K562 (cell line): ENCODE measurements at regions not wholly inside any gene's neighbourhood (a gene's known extent, or its start where the extent isn't known, plus 50 kb on each side); places are given as distances from the start of the nearest gene placed in this dataset.

Experiments used
- ATAC-seq: fragments of 200-7000 bp; cut with Tn5 transposase; 3 replicates; pipeline ENCODE4 v1.9.1; 2020; ENCODE audit warnings: moderate library complexity
- BruUV-seq: library from RNA; stranded (reverse); fragments of 400-500 nt; replicated peaks from 2 replicates; lab custom pipeline; 2021; lab: Mats Ljungman, UMichigan
- CTCF ChIA-PET: fragments of 300-600 bp; formaldehyde crosslinking; extraction: SDS; loops from one replicate; lab custom pipeline; 2021; ENCODE audit warnings: low intra/inter-chr PET ratio; lab: Yijun Ruan, JAX
- POLR2A ChIA-PET: fragments of 300-600, 350-650 bp; sonication (Branson Sonifier 250); formaldehyde crosslinking; extraction: SDS; loops from one replicate; lab custom pipeline; 2021; ENCODE audit warnings: antibody characterized with exemption, inconsistent platforms; lab: Yijun Ruan, JAX
- DNase-seq, 4 experiments: peaks; one replicate each; pipeline versions ENCODE4 v3.0.0 to v3.0.0-alpha.2; 2011 to 2018; ENCODE audit warnings: low spot score in 3 of 4, mixed read lengths in 3 of 4; ENCODE audit errors: extremely low read depth in 1 of 4
- FAIRE-seq: peaks from 2 replicates; lab custom pipeline; 2011; peaks lifted over from hg19 to GRCh38; lab: Jason Lieb, UNC
- H2AFZ ChIP-seq: 2 replicates; pipeline ENCODE4 v1.6.0; 2011; ENCODE audit warnings: low read depth, low read length, control low read depth, inconsistent platforms
- H3K27ac ChIP-seq: fragments of 200-600 bp; 3 replicates; pipeline ENCODE4 v1.8.0; 2011; ENCODE audit warnings: low read depth, mild to moderate bottlenecking, control low read depth, inconsistent platforms, low read length, moderate library complexity, mixed read lengths; ENCODE audit errors: extremely low read depth
- H3K27me3 ChIP-seq, 2 experiments: fragments of 300-600 bp in 1 of 2; 2 replicates in 1 of 2; 3 replicates in 1 of 2; pipeline versions ENCODE4 v1.6.0 to v1.8.0; 2011; ENCODE audit warnings: inconsistent platforms in 2 of 2, low read length in 2 of 2, mild to moderate bottlenecking in 1 of 2, mixed read lengths in 1 of 2, moderate library complexity in 1 of 2; ENCODE audit not compliant: control insufficient read depth in 2 of 2, insufficient read depth in 2 of 2
- H3K36me3 ChIP-seq: fragments of 300-600 bp; 3 replicates; pipeline ENCODE4 v1.8.0; 2011; ENCODE audit warnings: mild to moderate bottlenecking, low read length, inconsistent platforms; ENCODE audit not compliant: control insufficient read depth, insufficient read depth
- H3K4me1 ChIP-seq, 2 experiments: fragments of 200-600 bp in 1 of 2; replicated peaks in 1 of 2; 2 replicates in 1 of 2; 3 replicates in 1 of 2; pipeline versions ENCODE4 v1.5.1 to v1.8.0; 2011; ENCODE audit warnings: inconsistent platforms in 2 of 2, low read length in 2 of 2, mild to moderate bottlenecking in 1 of 2, mixed read lengths in 1 of 2, moderate library complexity in 1 of 2; ENCODE audit not compliant: control insufficient read depth in 2 of 2, insufficient read depth in 2 of 2
- H3K4me2 ChIP-seq: 2 replicates; pipeline ENCODE4 v1.6.1; 2011; ENCODE audit warnings: low read length, control low read depth, inconsistent platforms, mixed read lengths; ENCODE audit not compliant: insufficient read depth
- H3K4me3 ChIP-seq: fragments of 200-600 bp; sonication (generic), shearing (Covaris generic); 2 replicates; pipeline ENCODE4 v1.5.1; 2016; ENCODE audit warnings: control low read depth, inconsistent platforms
- H3K79me2 ChIP-seq: fragments of 200-600 bp; 3 replicates; pipeline ENCODE4 v1.8.0; 2011; ENCODE audit warnings: low read length, inconsistent platforms; ENCODE audit not compliant: control insufficient read depth, insufficient read depth
- H3K9ac ChIP-seq, 2 experiments: 2 replicates each; pipeline versions ENCODE4 v1.6.0 to v1.6.1; 2011; ENCODE audit warnings: low read depth in 2 of 2, low read length in 2 of 2, control low read depth in 1 of 2, inconsistent platforms in 1 of 2, mild to moderate bottlenecking in 1 of 2, mixed read lengths in 1 of 2; ENCODE audit not compliant: insufficient read depth in 1 of 2
- H3K9me1 ChIP-seq: one replicate; pipeline ENCODE4 v1.6.0; 2011; ENCODE audit warnings: inconsistent platforms, mild to moderate bottlenecking, low read length, moderate library complexity; ENCODE audit not compliant: control insufficient read depth, insufficient read depth
- H3K9me3 ChIP-seq: replicated peaks from 2 replicates; pipeline ENCODE4 v1.5.1; 2011; ENCODE audit warnings: low read depth, low read length, inconsistent platforms; ENCODE audit not compliant: control insufficient read depth, insufficient read depth
- H4K20me1 ChIP-seq: replicated peaks from 2 replicates; pipeline ENCODE4 v1.6.1; 2011; ENCODE audit warnings: low read length, inconsistent platforms, mixed read lengths; ENCODE audit not compliant: control insufficient read depth, insufficient read depth
- EP300 ChIP-seq: IDR thresholded peaks from 2 replicates; pipeline ENCODE4 v1.6.1; 2012; ENCODE audit warnings: low read length, improper control_type of control experiment
- TOE1 ChIP-seq, 2 experiments: fragments of 450-650 bp in 1 of 2; sonication (generic) in 1 of 2; formaldehyde crosslinking in 1 of 2; IDR thresholded peaks; 2 replicates each; pipeline versions ENCODE4 v1.7.1 to v1.8.0; 2016 to 2022; ENCODE audit warnings: borderline replicate concordance in 2 of 2, mild to moderate bottlenecking in 2 of 2, antibody characterized with exemption in 1 of 2, inconsistent platforms in 1 of 2, low read depth in 1 of 2, missing genetic modification reagents in 1 of 2, moderate library complexity in 1 of 2
- ZBTB8A ChIP-seq: fragments of 450-650 bp; IDR thresholded peaks from 2 replicates; pipeline ENCODE4 v1.6.1; 2018; ENCODE audit warnings: mild to moderate bottlenecking, moderate library complexity; ENCODE audit not compliant: partially characterized antibody
- WGBS: fragments of 100-300 bp; shearing (Covaris generic); methylation state at CpG from one replicate; pipeline ENCODE4 v1.1.6; 2016; ENCODE audit warnings: low coverage, mixed read lengths; ENCODE audit not compliant: insufficient coverage; ENCODE audit errors: missing lambda C conversion rate; 5-methylcytosine and 5-hydroxymethylcytosine counted together
- in situ Hi-C: fragments of 300-500 bp; cut with MboI; formaldehyde crosslinking; loops from 4 replicates; pipeline ENCODE4 v1.15.0; 2018; ENCODE audit warnings: inconsistent platforms, mixed read lengths
- intact Hi-C: fragments of 100-400 bp; cut with micrococcal nuclease; formaldehyde crosslinking; loops from 2 replicates; pipeline ENCODE4 v1.14.2; 2022

- no peak for TF ChIP-seq TOE1 (IDR thresholded peaks at IDR 0.05; ENCODE audit: borderline replicate concordance)
- no peak for TF ChIP-seq TOE1 (CRISPR knock-in tag; IDR thresholded peaks at IDR 0.05; ENCODE audit: borderline replicate concordance, low read depth)
Measured at GRCh38 chr6:33901822-33902456, 98.1 kb upstream of the MLN start (continued).

- TF ChIP-seq ZBTB8A: no peak
- no peak for TF ChIP-seq EP300
- TF ChIP-seq, all 486 proteins: peak for 0
- ChIA-PET CTCF (no interaction called here), POLR2A (interaction anchor here (0.9 to 1.6 kb wide), 2 partner anchors 14 to 22 kb away, joined by 3 to 7 read pairs; no protein-coding TSS in a partner anchor)
- no peak overlapping the region for H3K9ac ChIP-seq
- in situ Hi-C loops (no loop called here), intact Hi-C loops (no loop called here)
- H3K4me3 ChIP-seq: no peak overlapping the region
- H3K79me2 ChIP-seq: peaks cover 3% of the 10 kb centered on the region; the same call in 2 of the 3 replicates
- H3K27me3 ChIP-seq: peaks cover 6 to 28% of the 10 kb centered on the region in 2 experiments; a peak in 4 of 5 replicates
- H3K36me3 ChIP-seq: no peaks in the 10 kb centered on the region
- H3K4me2 ChIP-seq: no peak overlapping the region
- H2AFZ ChIP-seq: no peak overlapping the region
- no peak overlapping the region for H3K27ac ChIP-seq
- H3K9me1 ChIP-seq: no peaks in the 10 kb centered on the region
- no peaks in the 10 kb centered on the region for H3K9me3 ChIP-seq
- H3K4me1 ChIP-seq: peaks cover 26 to 28% of the 10 kb centered on the region in 2 experiments; a peak in 4 of 5 replicates
- DNase-seq: no peak
- no peaks in the 10 kb centered on the region for H4K20me1 ChIP-seq
- no peak for ATAC-seq
- no peak for FAIRE-seq
- WGBS: 28% methylated on average over 3 of the region's 3 CpGs
- BruUV-seq: no TSS peak
Measured at GRCh38 chr6:33898771-33899170, 95.0 kb upstream of the MLN start.
